ENCODE measurements at regions not wholly inside any gene's neighbourhood (a gene's known extent, or its start where the extent isn't known, plus 50 kb on each side); places are given as distances from the start of the nearest gene placed in this dataset.
A peak's percentile ranks its signal among the peaks of the same experiment; 100 is the strongest.

DNA sequence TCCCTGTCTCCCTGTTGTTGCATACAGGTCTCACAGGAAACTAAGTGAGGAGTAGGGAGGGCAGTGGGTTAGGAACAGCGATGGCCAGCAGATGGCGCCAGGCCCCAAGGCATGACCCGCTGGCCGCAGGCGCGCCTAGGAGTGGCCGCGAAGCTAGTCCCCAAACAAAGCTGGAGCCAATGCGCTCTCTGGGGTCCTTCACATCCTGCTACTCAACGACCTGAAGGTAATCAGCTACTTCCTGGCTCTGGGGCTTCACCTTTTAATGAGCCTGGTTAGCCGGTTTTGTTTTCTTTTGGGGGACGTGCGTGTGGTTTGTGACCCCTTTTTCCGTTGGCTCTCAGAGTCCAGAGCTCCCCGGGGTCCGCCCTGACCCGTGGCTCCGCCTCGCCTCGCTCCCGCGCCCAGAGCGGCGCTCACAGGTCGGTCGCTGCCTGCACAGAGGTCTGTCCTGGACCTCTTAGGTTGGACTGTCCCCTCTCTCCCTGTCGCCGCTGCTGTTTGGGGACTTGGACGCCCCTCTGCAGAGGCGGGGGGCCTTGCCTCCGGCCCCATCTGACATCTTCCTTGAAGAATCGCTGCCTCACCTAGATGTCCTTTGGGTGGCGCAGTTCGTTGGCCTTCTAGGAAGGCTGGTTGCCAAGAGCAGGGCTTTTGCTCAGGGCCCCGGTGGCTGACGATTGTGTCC is 62.2 kb upstream of the GTF3A start (continued):
- TF ChIP-seq, protein P1, sequence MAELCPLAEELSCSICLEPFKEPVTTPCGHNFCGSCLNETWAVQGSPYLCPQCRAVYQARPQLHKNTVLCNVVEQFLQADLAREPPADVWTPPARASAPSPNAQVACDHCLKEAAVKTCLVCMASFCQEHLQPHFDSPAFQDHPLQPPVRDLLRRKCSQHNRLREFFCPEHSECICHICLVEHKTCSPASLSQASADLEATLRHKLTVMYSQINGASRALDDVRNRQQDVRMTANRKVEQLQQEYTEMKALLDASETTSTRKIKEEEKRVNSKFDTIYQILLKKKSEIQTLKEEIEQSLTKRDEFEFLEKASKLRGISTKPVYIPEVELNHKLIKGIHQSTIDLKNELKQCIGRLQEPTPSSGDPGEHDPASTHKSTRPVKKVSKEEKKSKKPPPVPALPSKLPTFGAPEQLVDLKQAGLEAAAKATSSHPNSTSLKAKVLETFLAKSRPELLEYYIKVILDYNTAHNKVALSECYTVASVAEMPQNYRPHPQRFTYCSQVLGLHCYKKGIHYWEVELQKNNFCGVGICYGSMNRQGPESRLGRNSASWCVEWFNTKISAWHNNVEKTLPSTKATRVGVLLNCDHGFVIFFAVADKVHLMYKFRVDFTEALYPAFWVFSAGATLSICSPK (IDR thresholded peaks at IDR 0.05; ENCODE audit: borderline replicate concordance) = no peak
- TF ChIP-seq FOXJ3 (CRISPR knock-in tag; IDR thresholded peaks at IDR 0.05) (no peak), MEIS2 (IDR thresholded peaks at IDR 0.05; ENCODE audit: partially characterized antibody) (no peak), ZNF766 (CRISPR knock-in tag; conservative IDR thresholded peaks at IDR 0.05) (no peak), POLR2AphosphoS5 (IDR thresholded peaks at IDR 0.05; ENCODE audit: control insufficient read depth, insufficient read depth, low read depth, low read length) (no peak), ZFX (CRISPR knock-in tag; IDR thresholded peaks at IDR 0.05) (no peak), ZNF589 (CRISPR knock-in tag; IDR thresholded peaks at IDR 0.05; ENCODE audit: low read depth) (no peak), ZNF584 (CRISPR knock-in tag; IDR thresholded peaks at IDR 0.05; ENCODE audit: low read depth) (no peak), MYC (IDR thresholded peaks at IDR 0.05; ENCODE audit: low read depth, low read length) (peak; percentile 24; the same call in 1 of the 2 replicates), MYC (CRISPR knock-in tag; IDR thresholded peaks at IDR 0.05; ENCODE audit: borderline replicate concordance, low read depth) (no peak), PHF21A (IDR thresholded peaks at IDR 0.05; ENCODE audit: borderline replicate concordance, low read depth) (no peak), HNRNPK (IDR thresholded peaks at IDR 0.05; ENCODE audit: low read depth, low read length, poor library complexity, severe bottlenecking) (no peak), FOXA1 (IDR thresholded peaks at IDR 0.05; ENCODE audit: borderline replicate concordance) (no peak), POLR2A (conservative IDR thresholded peaks at IDR 0.05) (no peak)
- TF ChIP-seq, protein P2, sequence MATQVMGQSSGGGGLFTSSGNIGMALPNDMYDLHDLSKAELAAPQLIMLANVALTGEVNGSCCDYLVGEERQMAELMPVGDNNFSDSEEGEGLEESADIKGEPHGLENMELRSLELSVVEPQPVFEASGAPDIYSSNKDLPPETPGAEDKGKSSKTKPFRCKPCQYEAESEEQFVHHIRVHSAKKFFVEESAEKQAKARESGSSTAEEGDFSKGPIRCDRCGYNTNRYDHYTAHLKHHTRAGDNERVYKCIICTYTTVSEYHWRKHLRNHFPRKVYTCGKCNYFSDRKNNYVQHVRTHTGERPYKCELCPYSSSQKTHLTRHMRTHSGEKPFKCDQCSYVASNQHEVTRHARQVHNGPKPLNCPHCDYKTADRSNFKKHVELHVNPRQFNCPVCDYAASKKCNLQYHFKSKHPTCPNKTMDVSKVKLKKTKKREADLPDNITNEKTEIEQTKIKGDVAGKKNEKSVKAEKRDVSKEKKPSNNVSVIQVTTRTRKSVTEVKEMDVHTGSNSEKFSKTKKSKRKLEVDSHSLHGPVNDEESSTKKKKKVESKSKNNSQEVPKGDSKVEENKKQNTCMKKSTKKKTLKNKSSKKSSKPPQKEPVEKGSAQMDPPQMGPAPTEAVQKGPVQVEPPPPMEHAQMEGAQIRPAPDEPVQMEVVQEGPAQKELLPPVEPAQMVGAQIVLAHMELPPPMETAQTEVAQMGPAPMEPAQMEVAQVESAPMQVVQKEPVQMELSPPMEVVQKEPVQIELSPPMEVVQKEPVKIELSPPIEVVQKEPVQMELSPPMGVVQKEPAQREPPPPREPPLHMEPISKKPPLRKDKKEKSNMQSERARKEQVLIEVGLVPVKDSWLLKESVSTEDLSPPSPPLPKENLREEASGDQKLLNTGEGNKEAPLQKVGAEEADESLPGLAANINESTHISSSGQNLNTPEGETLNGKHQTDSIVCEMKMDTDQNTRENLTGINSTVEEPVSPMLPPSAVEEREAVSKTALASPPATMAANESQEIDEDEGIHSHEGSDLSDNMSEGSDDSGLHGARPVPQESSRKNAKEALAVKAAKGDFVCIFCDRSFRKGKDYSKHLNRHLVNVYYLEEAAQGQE (IDR thresholded peaks at IDR 0.05; ENCODE audit: borderline replicate concordance) = peak; percentile 64
- TF ChIP-seq, protein P2 (CRISPR knock-in tag; IDR thresholded peaks at IDR 0.05; ENCODE audit: low read depth) = no peak
- TF ChIP-seq, protein P3, sequence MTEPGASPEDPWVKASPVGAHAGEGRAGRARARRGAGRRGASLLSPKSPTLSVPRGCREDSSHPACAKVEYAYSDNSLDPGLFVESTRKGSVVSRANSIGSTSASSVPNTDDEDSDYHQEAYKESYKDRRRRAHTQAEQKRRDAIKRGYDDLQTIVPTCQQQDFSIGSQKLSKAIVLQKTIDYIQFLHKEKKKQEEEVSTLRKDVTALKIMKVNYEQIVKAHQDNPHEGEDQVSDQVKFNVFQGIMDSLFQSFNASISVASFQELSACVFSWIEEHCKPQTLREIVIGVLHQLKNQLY (CRISPR knock-in tag; conservative IDR thresholded peaks at IDR 0.05) = no peak
